KMS-11 (cell line): ENCODE measurements at regions not wholly inside any gene's neighbourhood (a gene's known extent, or its start where the extent isn't known, plus 50 kb on each side); places are given as distances from the start of the nearest gene placed in this dataset.

Experiments used
- H2AFZ ChIP-seq: fragments of 200-600 bp; sonication (generic); 2 replicates; pipeline ENCODE4 v1.6.1; 2016; ENCODE audit warnings: antibody characterized with exemption, mixed run types, low read depth
- H3K27ac ChIP-seq: fragments of 200-600 bp; sonication (generic); 2 replicates; pipeline ENCODE4 v1.6.1; 2016; ENCODE audit warnings: mild to moderate bottlenecking, mixed run types
- H3K27me3 ChIP-seq: fragments of 200-600 bp; sonication (generic); 2 replicates; pipeline ENCODE4 v1.6.1; 2017; ENCODE audit warnings: mild to moderate bottlenecking, low read depth, mixed run types, moderate library complexity; ENCODE audit not compliant: insufficient read depth
- H3K36me3 ChIP-seq: fragments of 200-600 bp; sonication (generic); 2 replicates; pipeline ENCODE4 v1.6.1; 2017; ENCODE audit warnings: mild to moderate bottlenecking, mixed run types; ENCODE audit not compliant: insufficient read depth
- H3K4me1 ChIP-seq: fragments of 200-600 bp; sonication (generic); 2 replicates; pipeline ENCODE4 v1.6.1; 2016; ENCODE audit warnings: mild to moderate bottlenecking, low read depth, mixed run types; ENCODE audit not compliant: poor library complexity, severe bottlenecking
- H3K4me2 ChIP-seq: fragments of 200-600 bp; sonication (generic); 2 replicates; pipeline ENCODE4 v1.7.0; 2016; ENCODE audit warnings: mild to moderate bottlenecking, mixed run types
- H3K4me3 ChIP-seq: fragments of 200-600 bp; sonication (generic); IDR thresholded peaks from 2 replicates; pipeline ENCODE4 v1.6.1; 2017; ENCODE audit warnings: low read depth, low read length, mixed read lengths; ENCODE audit not compliant: insufficient read depth
- H3K79me2 ChIP-seq: fragments of 200-600 bp; sonication (generic); 2 replicates; pipeline ENCODE4 v1.6.1; 2016; ENCODE audit warnings: low read depth, mixed run types; ENCODE audit not compliant: insufficient read depth
- H3K9ac ChIP-seq: fragments of 200-600 bp; sonication (generic); 2 replicates; pipeline ENCODE4 v1.6.1; 2016; ENCODE audit warnings: mild to moderate bottlenecking, mixed run types
- H4K20me1 ChIP-seq: fragments of 200-600 bp; sonication (generic); 2 replicates; pipeline ENCODE4 v1.6.1; 2016; ENCODE audit warnings: mild to moderate bottlenecking, mixed run types; ENCODE audit not compliant: insufficient read depth
- CTCF ChIP-seq: fragments of 200-600 bp; sonication (generic); conservative IDR thresholded peaks from 2 replicates; pipeline ENCODE4 v1.6.1; 2017; ENCODE audit warnings: low read depth, mild to moderate bottlenecking, antibody characterized with exemption, low read length, moderate library complexity, mixed read lengths

- no peaks in the 10 kb centered on the region for H3K36me3 ChIP-seq
- H3K4me1 ChIP-seq = peaks cover 23% of the 10 kb centered on the region
- peak overlapping the region; percentile 49 for H3K4me2 ChIP-seq
- H3K27ac ChIP-seq = no peak overlapping the region; the same call in 1 of the 2 replicates
- no peak overlapping the region for H3K4me3 ChIP-seq
- H3K27me3 ChIP-seq = no peaks in the 10 kb centered on the region
- no peak overlapping the region for H3K9ac ChIP-seq
- H3K79me2 ChIP-seq = no peaks in the 10 kb centered on the region
- TF ChIP-seq CTCF = no peak
- H4K20me1 ChIP-seq = no peaks in the 10 kb centered on the region
- H2AFZ ChIP-seq = peak overlapping the region; percentile 32; the same call in 1 of the 2 replicates
Measured at GRCh38 chr7:9028012-9028411, 594.6 kb downstream of the NXPH1 start.

- Histone ChIP-seq H3K4me2 (no peak overlapping the region), H2AFZ (no peak overlapping the region)
Measured at GRCh38 chr7:9029681-9030530, 596.5 kb downstream of the NXPH1 start.

GRCh38 chr7:9030976-9031375, 597.6 kb downstream of the NXPH1 start:
- Histone ChIP-seq H4K20me1 (no peaks in the 10 kb centered on the region), H3K79me2 (no peaks in the 10 kb centered on the region), H3K27ac (no peak overlapping the region), H2AFZ (no peak overlapping the region), H3K27me3 (no peaks in the 10 kb centered on the region), H3K36me3 (no peaks in the 10 kb centered on the region), H3K4me2 (no peak overlapping the region), H3K4me1 (peaks cover 23% of the 10 kb centered on the region), H3K9ac (no peak overlapping the region), H3K4me3 (no peak overlapping the region)
- TF ChIP-seq CTCF = no peak

More at GRCh38 chr7:9029681-9030530, 596.5 kb downstream of the NXPH1 start:
- TF ChIP-seq CTCF = no peak
- Histone ChIP-seq H3K9ac (no peak overlapping the region), H3K36me3 (no peaks in the 10 kb centered on the region), H3K4me3 (no peak overlapping the region), H3K27ac (no peak overlapping the region), H4K20me1 (no peaks in the 10 kb centered on the region), H3K79me2 (no peaks in the 10 kb centered on the region), H3K4me1 (peaks cover 23% of the 10 kb centered on the region), H3K27me3 (no peaks in the 10 kb centered on the region)

- Histone ChIP-seq H2AFZ (no peak overlapping the region), H3K4me2 (no peak overlapping the region), H3K9ac (no peak overlapping the region), H3K4me3 (no peak overlapping the region), H3K4me1 (peaks cover 23% of the 10 kb centered on the region), H3K27ac (no peak overlapping the region), H3K36me3 (no peaks in the 10 kb centered on the region), H4K20me1 (no peaks in the 10 kb centered on the region), H3K27me3 (no peaks in the 10 kb centered on the region), H3K79me2 (no peaks in the 10 kb centered on the region)
- no peak for TF ChIP-seq CTCF
Measured at GRCh38 chr7:9031386-9031785, 598.0 kb downstream of the NXPH1 start.
